GM12892 (cell line): ENCODE measurements at regions not wholly inside any gene's neighbourhood (a gene's known extent, or its start where the extent isn't known, plus 50 kb on each side); places are given as distances from the start of the nearest gene placed in this dataset.

Experiments
- POLR2A ChIP-seq: IDR thresholded peaks from 2 replicates; pipeline ENCODE4 v1.6.1; 2011; ENCODE audit warnings: low read depth, low read length, control low read depth
- POLR2AphosphoS5 ChIP-seq: IDR thresholded peaks from 2 replicates; pipeline ENCODE4 v1.6.1; 2011; ENCODE audit warnings: low read depth, low read length, control low read depth

- TF ChIP-seq POLR2AphosphoS5: no peak
- no peak for TF ChIP-seq POLR2A
Observed at GRCh38 chr5:102691434-102691833, 63.7 kb upstream of the PAM start.
